ENCODE measurements at regions not wholly inside any gene's neighbourhood (a gene's known extent, or its start where the extent isn't known, plus 50 kb on each side); places are given as distances from the start of the nearest gene placed in this dataset.

DNA sequence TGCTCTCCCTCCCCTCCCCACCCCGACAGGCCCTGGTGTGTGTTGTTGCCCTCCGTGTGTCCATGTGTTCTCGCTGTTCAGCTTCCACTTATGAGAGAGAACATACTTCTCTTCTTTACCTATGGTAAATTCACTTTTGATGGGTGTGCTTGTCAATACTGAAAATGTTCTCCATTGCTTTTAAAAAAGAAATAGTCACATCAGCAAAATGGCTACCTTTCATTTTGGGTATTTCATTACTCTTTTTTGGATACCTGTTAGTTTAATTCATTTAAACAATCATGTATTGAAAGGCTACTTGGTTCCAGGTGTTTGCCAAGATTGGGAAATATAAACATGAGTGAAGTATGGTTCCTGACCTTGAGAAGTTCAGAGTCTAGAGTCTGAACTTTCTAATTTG is 107.4 kb upstream of the PITX2 start:
- TF ChIP-seq SRSF9 (IDR thresholded peaks at IDR 0.05; ENCODE audit: borderline replicate concordance, low read depth, low read length) = no peak
- TF ChIP-seq, protein P1, sequence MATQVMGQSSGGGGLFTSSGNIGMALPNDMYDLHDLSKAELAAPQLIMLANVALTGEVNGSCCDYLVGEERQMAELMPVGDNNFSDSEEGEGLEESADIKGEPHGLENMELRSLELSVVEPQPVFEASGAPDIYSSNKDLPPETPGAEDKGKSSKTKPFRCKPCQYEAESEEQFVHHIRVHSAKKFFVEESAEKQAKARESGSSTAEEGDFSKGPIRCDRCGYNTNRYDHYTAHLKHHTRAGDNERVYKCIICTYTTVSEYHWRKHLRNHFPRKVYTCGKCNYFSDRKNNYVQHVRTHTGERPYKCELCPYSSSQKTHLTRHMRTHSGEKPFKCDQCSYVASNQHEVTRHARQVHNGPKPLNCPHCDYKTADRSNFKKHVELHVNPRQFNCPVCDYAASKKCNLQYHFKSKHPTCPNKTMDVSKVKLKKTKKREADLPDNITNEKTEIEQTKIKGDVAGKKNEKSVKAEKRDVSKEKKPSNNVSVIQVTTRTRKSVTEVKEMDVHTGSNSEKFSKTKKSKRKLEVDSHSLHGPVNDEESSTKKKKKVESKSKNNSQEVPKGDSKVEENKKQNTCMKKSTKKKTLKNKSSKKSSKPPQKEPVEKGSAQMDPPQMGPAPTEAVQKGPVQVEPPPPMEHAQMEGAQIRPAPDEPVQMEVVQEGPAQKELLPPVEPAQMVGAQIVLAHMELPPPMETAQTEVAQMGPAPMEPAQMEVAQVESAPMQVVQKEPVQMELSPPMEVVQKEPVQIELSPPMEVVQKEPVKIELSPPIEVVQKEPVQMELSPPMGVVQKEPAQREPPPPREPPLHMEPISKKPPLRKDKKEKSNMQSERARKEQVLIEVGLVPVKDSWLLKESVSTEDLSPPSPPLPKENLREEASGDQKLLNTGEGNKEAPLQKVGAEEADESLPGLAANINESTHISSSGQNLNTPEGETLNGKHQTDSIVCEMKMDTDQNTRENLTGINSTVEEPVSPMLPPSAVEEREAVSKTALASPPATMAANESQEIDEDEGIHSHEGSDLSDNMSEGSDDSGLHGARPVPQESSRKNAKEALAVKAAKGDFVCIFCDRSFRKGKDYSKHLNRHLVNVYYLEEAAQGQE (IDR thresholded peaks at IDR 0.05; ENCODE audit: borderline replicate concordance) = no peak
- TF ChIP-seq, protein P1 (CRISPR knock-in tag; IDR thresholded peaks at IDR 0.05; ENCODE audit: low read depth) = no peak
- TF ChIP-seq SMAD2 (IDR thresholded peaks at IDR 0.05; ENCODE audit: low read depth, low read length) = no peak
